OCI-LY7 (cell line): ENCODE measurements at regions not wholly inside any gene's neighbourhood (a gene's known extent, or its start where the extent isn't known, plus 50 kb on each side); places are given as distances from the start of the nearest gene placed in this dataset.

Experiments
- BruUV-seq: library from RNA; stranded (reverse); fragments of 400-500 nt; replicated peaks from 2 replicates; lab custom pipeline; 2021; lab: Mats Ljungman, UMichigan
- CTCF ChIA-PET: fragments of 300-600 bp; sonication (Branson Sonifier 250); formaldehyde crosslinking; loops from one replicate; lab custom pipeline; 2022; ENCODE audit warnings: antibody characterized with exemption; ENCODE audit not compliant: unreplicated experiment; lab: Charles Lee
- POLR2A ChIA-PET: fragments of 300-600 bp; sonication (Branson Sonifier 250); formaldehyde crosslinking; loops from one replicate; lab custom pipeline; 2022; ENCODE audit warnings: antibody characterized with exemption; lab: Charles Lee
- DNase-seq: peaks from one replicate; pipeline ENCODE4 v3.0.0-alpha.2; 2015; ENCODE audit warnings: low spot score
- H2AFZ ChIP-seq: fragments of 200-600 bp; sonication (generic), shearing (Covaris generic); 2 replicates; pipeline ENCODE4 v1.6.1; 2014; ENCODE audit warnings: mild to moderate bottlenecking, antibody characterized with exemption, low read length, moderate library complexity
- H3K27ac ChIP-seq: fragments of 200-600 bp; sonication (generic); 2 replicates; pipeline ENCODE4 v1.5.1; 2014; ENCODE audit warnings: mixed run types, low read depth, mild to moderate bottlenecking, moderate library complexity, low read length, inconsistent platforms; ENCODE audit not compliant: poor library complexity, severe bottlenecking
- H3K36me3 ChIP-seq: fragments of 200-600 bp; sonication (generic); 2 replicates; pipeline ENCODE4 v1.6.1; 2014; ENCODE audit warnings: mild to moderate bottlenecking, antibody characterized with exemption, low read length, moderate library complexity, mixed read lengths; ENCODE audit not compliant: insufficient read depth
- H3K4me1 ChIP-seq: fragments of 200-600 bp; sonication (generic); 2 replicates; pipeline ENCODE4 v1.5.1; 2014; ENCODE audit warnings: mild to moderate bottlenecking, low read length; ENCODE audit not compliant: insufficient read depth, poor library complexity, severe bottlenecking
- H3K4me2 ChIP-seq: fragments of 200-600 bp; sonication (generic); 2 replicates; pipeline ENCODE4 v1.6.1; 2014; ENCODE audit warnings: mild to moderate bottlenecking, low read length
- H3K4me3 ChIP-seq: fragments of 200-600 bp; sonication (generic); 2 replicates; pipeline ENCODE4 v1.5.1; 2014; ENCODE audit warnings: mild to moderate bottlenecking, low read depth, low read length; ENCODE audit not compliant: poor library complexity, severe bottlenecking
- H3K79me2 ChIP-seq: fragments of 200-600 bp; sonication (generic); 2 replicates; pipeline ENCODE4 v1.6.1; 2016; ENCODE audit warnings: low read depth, mild to moderate bottlenecking, low read length, moderate library complexity, mixed read lengths; ENCODE audit not compliant: insufficient read depth
- H3K9me2 ChIP-seq: fragments of 200-600 bp; sonication (generic); 2 replicates; pipeline ENCODE4 v1.6.1; 2016; ENCODE audit warnings: mild to moderate bottlenecking, low read length, mixed read lengths; ENCODE audit not compliant: insufficient read depth
- H3K9me3 ChIP-seq: fragments of 200-600 bp; sonication (generic); 2 replicates; pipeline ENCODE4 v1.6.1; 2014; ENCODE audit warnings: mild to moderate bottlenecking, mixed run types, low read length, mixed read lengths
- H4K20me1 ChIP-seq: fragments of 200-600 bp; sonication (generic); 2 replicates; pipeline ENCODE4 v1.6.1; 2014; ENCODE audit warnings: mild to moderate bottlenecking, antibody characterized with exemption, low read length, moderate library complexity, mixed read lengths; ENCODE audit not compliant: insufficient read depth
- CTCF ChIP-seq: fragments of 200-600 bp; sonication (generic); conservative IDR thresholded peaks from 2 replicates; pipeline ENCODE4 v1.5.1; 2014; ENCODE audit warnings: mild to moderate bottlenecking, antibody characterized with exemption, low read length, moderate library complexity, mixed read lengths
- EZH2phosphoT487 ChIP-seq: fragments of 200-600 bp; sonication (generic); IDR thresholded peaks from 2 replicates; pipeline ENCODE4 v1.6.1; 2018; ENCODE audit warnings: low read depth, borderline replicate concordance, mild to moderate bottlenecking, mixed run types, antibody characterized with exemption, low read length, moderate library complexity, mixed read lengths
- intact Hi-C: fragments of 100-400 bp; cut with micrococcal nuclease; formaldehyde crosslinking; loops from one replicate; pipeline ENCODE4 v1.10.0; 2022; ENCODE audit not compliant: unreplicated experiment

GRCh38 chr17:63095879-63096278 lies 129.8 kb downstream of the TANC2 start:
- no peak overlapping the region for H3K27ac ChIP-seq
- no peaks in the 10 kb centered on the region for H3K79me2 ChIP-seq
- H3K9me3 ChIP-seq = no peaks in the 10 kb centered on the region
- TF ChIP-seq CTCF (no peak), EZH2phosphoT487 (no peak)
- BruUV-seq = no TSS peak
- H3K4me3 ChIP-seq = no peak overlapping the region
- H3K4me1 ChIP-seq = no peaks in the 10 kb centered on the region
- intact Hi-C loops = no loop called here
- H3K9me2 ChIP-seq = no peaks in the 10 kb centered on the region
- DNase-seq = no peak
- no peak overlapping the region for H2AFZ ChIP-seq
- no peaks in the 10 kb centered on the region for H4K20me1 ChIP-seq
- CTCF ChIA-PET = no interaction called here
- POLR2A ChIA-PET = no interaction called here
- no peak overlapping the region for H3K4me2 ChIP-seq
- H3K36me3 ChIP-seq = no peaks in the 10 kb centered on the region

GRCh38 chr17:63096426-63096825 lies 130.4 kb downstream of the TANC2 start:
- Histone ChIP-seq H3K4me3 (no peak overlapping the region), H3K79me2 (no peaks in the 10 kb centered on the region), H3K9me3 (no peaks in the 10 kb centered on the region), H3K27ac (no peak overlapping the region), H3K36me3 (no peaks in the 10 kb centered on the region), H3K9me2 (no peaks in the 10 kb centered on the region), H2AFZ (no peak overlapping the region), H4K20me1 (no peaks in the 10 kb centered on the region), H3K4me1 (no peaks in the 10 kb centered on the region), H3K4me2 (no peak overlapping the region)
- TF ChIP-seq CTCF (no peak), EZH2phosphoT487 (no peak)
- intact Hi-C loops = no loop called here
- no peak for DNase-seq
- no TSS peak for BruUV-seq
- POLR2A ChIA-PET = no interaction called here
- CTCF ChIA-PET = no interaction called here

GRCh38 chr17:63099425-63099824 lies 133.4 kb downstream of the TANC2 start:
- TF ChIP-seq EZH2phosphoT487 = no peak
- TF ChIP-seq CTCF = no peak
- Histone ChIP-seq H2AFZ (no peak overlapping the region), H3K4me2 (no peak overlapping the region), H3K36me3 (no peaks in the 10 kb centered on the region), H3K79me2 (no peaks in the 10 kb centered on the region), H3K4me1 (no peaks in the 10 kb centered on the region), H3K4me3 (no peak overlapping the region), H3K27ac (no peak overlapping the region), H3K9me2 (no peaks in the 10 kb centered on the region), H4K20me1 (no peaks in the 10 kb centered on the region), H3K9me3 (no peaks in the 10 kb centered on the region)
- no TSS peak for BruUV-seq
- intact Hi-C loops = no loop called here
- no peak for DNase-seq
- ChIA-PET CTCF (no interaction called here), POLR2A (no interaction called here)
